ENCODE measurements at regions not wholly inside any gene's neighbourhood (a gene's known extent, or its start where the extent isn't known, plus 50 kb on each side); places are given as distances from the start of the nearest gene placed in this dataset.

DNA sequence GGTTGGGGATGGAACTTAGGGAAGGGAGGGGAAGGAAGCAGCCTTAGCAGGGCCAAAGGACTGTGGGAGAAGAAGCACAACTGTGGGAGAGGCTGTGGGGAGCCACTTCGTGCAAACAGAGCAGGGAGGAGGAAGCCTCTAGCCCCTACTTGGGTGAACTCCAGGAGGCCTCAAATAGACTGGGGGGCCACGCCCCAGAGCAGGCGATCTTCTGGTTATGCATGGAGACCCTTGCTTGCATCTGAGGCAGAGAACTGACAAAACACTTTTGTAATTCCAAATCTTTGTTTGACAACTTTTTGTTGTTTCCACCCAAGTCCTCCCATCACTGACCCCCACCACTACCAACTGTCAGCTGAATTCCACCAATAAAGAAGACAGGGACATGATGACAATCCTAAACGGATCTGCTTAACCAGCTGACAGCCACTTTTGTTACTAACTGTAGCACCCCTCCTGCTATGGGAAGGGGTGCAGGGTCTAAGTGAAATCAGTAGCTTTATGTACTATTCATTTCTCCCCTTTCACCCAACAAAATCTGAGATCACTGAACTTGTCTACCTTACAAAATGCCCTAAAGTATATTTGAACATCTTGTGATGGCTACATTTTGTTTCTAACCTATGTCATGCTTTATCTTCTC, 80.5 kb upstream of the CPO start:
- no peaks in the 10 kb centered on the region for H3K36me3 ChIP-seq (ENCODE audit: insufficient read depth, low read length)
- H3K27me3 ChIP-seq (ENCODE audit: low read length): no peaks in the 10 kb centered on the region
- H3K9me2 ChIP-seq (replicated peaks; ENCODE audit: insufficient read depth, low read length): no peaks in the 10 kb centered on the region
- no peak overlapping the region for H3K4me2 ChIP-seq (ENCODE audit: low read depth, low read length, poor library complexity, severe bottlenecking)
- H3K4me3 ChIP-seq (ENCODE audit: low read length): no peak overlapping the region
- H4K20me1 ChIP-seq (ENCODE audit: insufficient read depth, low read depth, low read length): no peaks in the 10 kb centered on the region
- H3K27ac ChIP-seq (ENCODE audit: low read length): no peak overlapping the region
- H3K79me2 ChIP-seq (ENCODE audit: low read length): no peaks in the 10 kb centered on the region
- H3K4me1 ChIP-seq (ENCODE audit: low read length): no peaks in the 10 kb centered on the region
- H3K9ac ChIP-seq (ENCODE audit: low read length): no peak overlapping the region
- no peak overlapping the region for H2AFZ ChIP-seq (ENCODE audit: low read length)
- no peaks in the 10 kb centered on the region for H3K9me3 ChIP-seq (ENCODE audit: low read length)
- DNase-seq: no peak

DNA sequence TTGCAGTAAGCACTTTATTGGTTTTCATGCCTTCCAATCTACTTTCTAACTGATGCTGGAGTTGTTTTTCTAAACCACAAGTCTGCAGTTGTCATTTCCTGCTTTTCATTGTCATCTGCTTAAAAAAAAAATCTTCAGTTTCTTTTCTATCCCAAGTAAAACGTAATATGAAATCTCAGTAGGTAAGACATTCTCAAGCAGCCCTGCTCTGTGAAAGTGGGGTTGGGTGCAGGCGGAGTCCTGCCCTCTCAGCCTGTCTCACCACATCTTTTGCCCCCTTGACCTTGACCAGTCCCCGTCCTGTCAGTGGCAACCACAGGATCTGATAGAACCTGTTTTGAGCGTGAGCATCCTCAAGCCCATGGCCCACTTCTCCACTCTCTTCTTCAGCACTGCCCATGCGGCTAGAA, 80.0 kb upstream of the CPO start:
- Histone ChIP-seq H3K27ac (ENCODE audit: low read length) (no peak overlapping the region), H2AFZ (ENCODE audit: low read length) (no peak overlapping the region), H3K4me3 (ENCODE audit: low read length) (no peak overlapping the region), H3K4me1 (ENCODE audit: low read length) (no peaks in the 10 kb centered on the region), H3K9ac (ENCODE audit: low read length) (no peak overlapping the region), H3K27me3 (ENCODE audit: low read length) (no peaks in the 10 kb centered on the region), H3K9me3 (ENCODE audit: low read length) (no peaks in the 10 kb centered on the region), H3K4me2 (ENCODE audit: low read depth, low read length, poor library complexity, severe bottlenecking) (no peak overlapping the region), H3K36me3 (ENCODE audit: insufficient read depth, low read length) (no peaks in the 10 kb centered on the region), H3K79me2 (ENCODE audit: low read length) (no peaks in the 10 kb centered on the region), H3K9me2 (replicated peaks; ENCODE audit: insufficient read depth, low read length) (no peaks in the 10 kb centered on the region), H4K20me1 (ENCODE audit: insufficient read depth, low read depth, low read length) (no peaks in the 10 kb centered on the region)
- no peak for DNase-seq

DNA sequence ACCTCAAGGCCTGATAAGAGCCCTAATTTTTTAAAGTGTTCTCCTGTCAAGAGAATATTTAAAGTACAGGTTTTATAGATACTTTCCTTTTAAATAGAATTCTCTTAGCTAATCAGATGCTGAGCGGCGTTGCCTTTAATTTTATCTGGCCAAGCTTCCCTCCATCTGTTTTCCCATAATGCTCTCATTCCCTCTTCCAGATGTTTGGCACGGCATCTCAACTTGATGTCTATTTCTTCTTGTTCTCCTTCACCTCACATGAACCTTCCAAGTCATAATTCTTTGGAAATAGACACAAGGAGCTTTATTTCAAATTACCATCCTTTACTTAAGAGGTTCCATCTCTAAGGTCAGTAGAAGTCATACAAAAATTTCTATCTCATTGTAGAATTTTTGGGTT, 76.1 kb upstream of the CPO start:
- no peak for DNase-seq
- no peak overlapping the region for H3K4me3 ChIP-seq (ENCODE audit: low read length)
- H2AFZ ChIP-seq (ENCODE audit: low read length): no peak overlapping the region
- no peaks in the 10 kb centered on the region for H3K4me1 ChIP-seq (ENCODE audit: low read length)
- H3K9ac ChIP-seq (ENCODE audit: low read length): no peak overlapping the region
- H3K9me3 ChIP-seq (ENCODE audit: low read length): no peaks in the 10 kb centered on the region
- H3K79me2 ChIP-seq (ENCODE audit: low read length): no peaks in the 10 kb centered on the region
- no peaks in the 10 kb centered on the region for H3K9me2 ChIP-seq (replicated peaks; ENCODE audit: insufficient read depth, low read length)
- H3K27me3 ChIP-seq (ENCODE audit: low read length): no peaks in the 10 kb centered on the region
- H3K4me2 ChIP-seq (ENCODE audit: low read depth, low read length, poor library complexity, severe bottlenecking): no peak overlapping the region
- H3K36me3 ChIP-seq (ENCODE audit: insufficient read depth, low read length): no peaks in the 10 kb centered on the region
- H4K20me1 ChIP-seq (ENCODE audit: insufficient read depth, low read depth, low read length): no peaks in the 10 kb centered on the region
- no peak overlapping the region for H3K27ac ChIP-seq (ENCODE audit: low read length)

DNA sequence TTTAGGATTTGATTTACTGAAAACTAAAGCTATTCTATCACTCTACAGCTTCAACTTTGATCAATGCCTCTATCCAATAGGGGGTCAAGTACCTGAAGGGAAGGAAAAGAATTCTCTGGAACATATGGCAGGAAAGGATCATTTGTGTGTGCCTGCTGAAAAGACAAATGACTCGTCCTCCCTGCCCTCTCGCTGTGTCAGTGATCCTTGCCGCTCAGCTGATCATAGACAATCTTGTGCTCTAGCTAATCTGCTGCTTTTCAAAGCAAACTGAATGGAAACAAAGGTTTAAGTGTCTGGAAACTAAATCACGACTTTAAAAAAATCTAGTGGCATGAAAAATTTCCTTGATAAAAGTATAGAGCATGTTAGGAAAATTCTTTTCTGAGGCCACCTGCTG, 75.6 kb upstream of the CPO start:
- no peak overlapping the region for H3K27ac ChIP-seq (ENCODE audit: low read length)
- no peak overlapping the region for H3K9ac ChIP-seq (ENCODE audit: low read length)
- no peaks in the 10 kb centered on the region for H3K79me2 ChIP-seq (ENCODE audit: low read length)
- H3K4me2 ChIP-seq (ENCODE audit: low read depth, low read length, poor library complexity, severe bottlenecking): no peak overlapping the region
- H4K20me1 ChIP-seq (ENCODE audit: insufficient read depth, low read depth, low read length): no peaks in the 10 kb centered on the region
- no peaks in the 10 kb centered on the region for H3K4me1 ChIP-seq (ENCODE audit: low read length)
- no peaks in the 10 kb centered on the region for H3K9me2 ChIP-seq (replicated peaks; ENCODE audit: insufficient read depth, low read length)
- H2AFZ ChIP-seq (ENCODE audit: low read length): no peak overlapping the region
- no peaks in the 10 kb centered on the region for H3K27me3 ChIP-seq (ENCODE audit: low read length)
- no peaks in the 10 kb centered on the region for H3K9me3 ChIP-seq (ENCODE audit: low read length)
- H3K4me3 ChIP-seq (ENCODE audit: low read length): no peak overlapping the region
- no peak for DNase-seq
- no peaks in the 10 kb centered on the region for H3K36me3 ChIP-seq (ENCODE audit: insufficient read depth, low read length)

DNA sequence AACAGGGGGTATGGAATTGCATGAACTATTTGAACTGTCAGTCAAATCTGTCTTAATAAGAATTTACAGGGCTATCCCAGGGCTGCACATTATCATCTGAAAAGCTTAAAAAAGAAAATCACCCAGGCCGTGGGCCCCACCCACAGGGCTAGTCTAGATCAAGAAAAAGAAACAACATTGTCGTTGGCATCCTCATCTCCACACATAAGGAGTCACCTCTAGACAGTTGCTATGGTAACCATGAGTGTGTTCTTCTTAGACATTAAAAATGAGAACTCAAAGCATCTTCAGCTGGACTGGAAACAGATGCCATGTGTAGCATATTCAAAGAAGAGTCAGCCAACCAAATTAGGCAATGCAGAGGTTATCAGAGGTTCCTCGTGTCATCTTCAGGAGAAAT, 72.3 kb upstream of the CPO start:
- no peaks in the 10 kb centered on the region for H4K20me1 ChIP-seq (ENCODE audit: insufficient read depth, low read depth, low read length)
- no peaks in the 10 kb centered on the region for H3K9me2 ChIP-seq (replicated peaks; ENCODE audit: insufficient read depth, low read length)
- H3K27ac ChIP-seq (ENCODE audit: low read length): no peak overlapping the region
- no peak overlapping the region for H3K9ac ChIP-seq (ENCODE audit: low read length)
- H3K27me3 ChIP-seq (ENCODE audit: low read length): no peaks in the 10 kb centered on the region
- H3K9me3 ChIP-seq (ENCODE audit: low read length): no peaks in the 10 kb centered on the region
- no peaks in the 10 kb centered on the region for H3K4me1 ChIP-seq (ENCODE audit: low read length)
- H3K36me3 ChIP-seq (ENCODE audit: insufficient read depth, low read length): no peaks in the 10 kb centered on the region
- DNase-seq: peak; percentile 39
- no peak overlapping the region for H2AFZ ChIP-seq (ENCODE audit: low read length)
- H3K4me2 ChIP-seq (ENCODE audit: low read depth, low read length, poor library complexity, severe bottlenecking): no peak overlapping the region
- H3K4me3 ChIP-seq (ENCODE audit: low read length): no peak overlapping the region
- H3K79me2 ChIP-seq (ENCODE audit: low read length): no peaks in the 10 kb centered on the region

DNA sequence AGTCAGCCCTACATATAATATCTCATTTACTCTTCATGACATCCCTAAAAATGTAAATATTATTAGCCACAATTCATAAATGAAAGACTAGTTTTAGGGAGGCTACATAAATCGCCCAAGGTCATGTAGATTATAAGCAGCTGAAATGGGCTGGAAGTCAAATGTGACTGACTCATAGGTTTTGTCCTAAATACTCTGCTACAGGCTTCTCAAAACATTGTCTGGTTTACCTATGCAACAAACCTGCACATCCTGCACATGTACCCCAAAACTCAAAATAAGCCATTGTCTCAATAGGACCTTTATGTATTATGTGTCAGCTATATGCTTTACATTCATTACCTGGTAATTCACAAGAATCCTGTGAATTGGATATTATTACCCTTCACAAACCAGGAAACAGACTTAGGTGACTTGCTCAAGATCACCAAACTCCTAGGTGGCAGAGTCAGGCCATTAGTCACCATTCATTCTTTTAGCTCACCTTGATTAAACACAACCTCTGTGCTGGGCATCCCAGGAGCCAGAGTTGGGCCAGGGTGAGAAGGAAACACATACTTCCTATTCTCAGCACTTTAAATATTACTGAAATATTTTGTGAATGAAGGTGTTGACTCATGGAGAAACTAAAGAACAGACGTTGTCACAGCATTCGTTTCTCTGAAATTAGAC, 69.4 kb upstream of the CPO start:
- no peak overlapping the region for H3K27ac ChIP-seq (ENCODE audit: low read length)
- H3K4me3 ChIP-seq (ENCODE audit: low read length): no peak overlapping the region
- H3K27me3 ChIP-seq (ENCODE audit: low read length): 0 out of 2 replicates have a peak, but pooled peaks cover 2% of the 10 kb centered on the region
- H3K4me1 ChIP-seq (ENCODE audit: low read length): no peaks in the 10 kb centered on the region
- H3K9me2 ChIP-seq (replicated peaks; ENCODE audit: insufficient read depth, low read length): no peaks in the 10 kb centered on the region
- H3K79me2 ChIP-seq (ENCODE audit: low read length): no peaks in the 10 kb centered on the region
- no peak overlapping the region for H3K9ac ChIP-seq (ENCODE audit: low read length)
- DNase-seq: no peak
- no peaks in the 10 kb centered on the region for H3K9me3 ChIP-seq (ENCODE audit: low read length)
- no peaks in the 10 kb centered on the region for H4K20me1 ChIP-seq (ENCODE audit: insufficient read depth, low read depth, low read length)
- no peak overlapping the region for H3K4me2 ChIP-seq (ENCODE audit: low read depth, low read length, poor library complexity, severe bottlenecking)
- no peaks in the 10 kb centered on the region for H3K36me3 ChIP-seq (ENCODE audit: insufficient read depth, low read length)
- no peak overlapping the region for H2AFZ ChIP-seq (ENCODE audit: low read length)

DNA sequence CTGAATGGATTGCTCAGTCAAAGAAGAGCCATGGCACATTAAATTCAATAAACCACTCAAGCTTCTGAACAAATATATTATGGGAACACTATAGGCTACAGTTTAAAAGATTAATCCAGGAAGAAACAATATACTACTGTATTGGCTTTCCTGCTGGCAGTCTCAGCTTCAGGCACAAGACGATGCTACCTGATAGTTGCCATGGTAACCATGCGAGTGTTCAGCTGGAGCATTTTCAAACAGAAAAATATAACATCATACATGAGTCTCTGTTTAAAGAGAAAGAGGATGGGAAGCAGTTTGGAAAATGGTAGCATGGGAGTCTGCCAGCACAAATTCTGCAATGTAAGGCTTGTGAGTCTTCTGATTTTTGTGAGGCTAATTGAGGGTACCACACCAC, 65.9 kb upstream of the CPO start:
- no peaks in the 10 kb centered on the region for H4K20me1 ChIP-seq (ENCODE audit: insufficient read depth, low read depth, low read length)
- H3K27ac ChIP-seq (ENCODE audit: low read length): no peak overlapping the region
- H3K9ac ChIP-seq (ENCODE audit: low read length): no peak overlapping the region
- H3K27me3 ChIP-seq (ENCODE audit: low read length): 0 out of 2 replicates have a peak, but pooled peaks cover 3% of the 10 kb centered on the region
- no peak overlapping the region for H2AFZ ChIP-seq (ENCODE audit: low read length)
- no peak overlapping the region for H3K4me2 ChIP-seq (ENCODE audit: low read depth, low read length, poor library complexity, severe bottlenecking)
- no peaks in the 10 kb centered on the region for H3K9me2 ChIP-seq (replicated peaks; ENCODE audit: insufficient read depth, low read length)
- DNase-seq: no peak
- H3K4me3 ChIP-seq (ENCODE audit: low read length): no peak overlapping the region
- H3K36me3 ChIP-seq (ENCODE audit: insufficient read depth, low read length): no peaks in the 10 kb centered on the region
- H3K4me1 ChIP-seq (ENCODE audit: low read length): no peaks in the 10 kb centered on the region
- no peaks in the 10 kb centered on the region for H3K79me2 ChIP-seq (ENCODE audit: low read length)
- H3K9me3 ChIP-seq (ENCODE audit: low read length): no peaks in the 10 kb centered on the region

DNA sequence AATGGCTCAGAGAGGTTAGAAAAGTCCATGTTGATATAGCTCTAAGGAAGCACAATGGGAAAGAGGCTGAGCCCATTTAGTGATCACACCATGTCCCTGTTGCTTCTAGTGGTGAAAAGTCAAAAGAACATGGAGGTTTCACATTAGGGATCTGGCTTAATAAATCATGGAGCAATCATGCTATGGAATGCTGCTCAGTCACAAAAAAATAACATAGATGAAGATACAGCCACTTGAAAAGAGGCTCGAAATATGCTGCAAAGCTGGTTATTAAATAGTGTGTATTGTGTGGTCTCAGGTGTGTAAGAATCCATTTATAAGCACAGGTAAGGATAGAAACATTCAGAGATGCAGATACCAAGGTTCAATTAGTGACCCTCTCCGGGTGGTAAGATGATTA, 63.6 kb upstream of the CPO start:
- no peaks in the 10 kb centered on the region for H3K79me2 ChIP-seq (ENCODE audit: low read length)

More for the DNA sequence above, 63.6 kb upstream of the CPO start:
- H4K20me1 ChIP-seq (ENCODE audit: insufficient read depth, low read depth, low read length): no peaks in the 10 kb centered on the region
- H3K27ac ChIP-seq (ENCODE audit: low read length): no peak overlapping the region
- DNase-seq: no peak
- H3K4me1 ChIP-seq (ENCODE audit: low read length): no peaks in the 10 kb centered on the region
- H3K4me3 ChIP-seq (ENCODE audit: low read length): no peak overlapping the region
- H2AFZ ChIP-seq (ENCODE audit: low read length): no peak overlapping the region
- H3K4me2 ChIP-seq (ENCODE audit: low read depth, low read length, poor library complexity, severe bottlenecking): no peak overlapping the region
- no peaks in the 10 kb centered on the region for H3K9me3 ChIP-seq (ENCODE audit: low read length)
- H3K9me2 ChIP-seq (replicated peaks; ENCODE audit: insufficient read depth, low read length): no peaks in the 10 kb centered on the region
- H3K9ac ChIP-seq (ENCODE audit: low read length): no peak overlapping the region
- H3K27me3 ChIP-seq (ENCODE audit: low read length): peaks cover 3% of the 10 kb centered on the region; the same call in 1 of the 2 replicates
- no peaks in the 10 kb centered on the region for H3K36me3 ChIP-seq (ENCODE audit: insufficient read depth, low read length)
